ENCODE measurements at regions not wholly inside any gene's neighbourhood (a gene's known extent, or its start where the extent isn't known, plus 50 kb on each side); places are given as distances from the start of the nearest gene placed in this dataset.
A peak's percentile ranks its signal among the peaks of the same experiment; 100 is the strongest.

DNA sequence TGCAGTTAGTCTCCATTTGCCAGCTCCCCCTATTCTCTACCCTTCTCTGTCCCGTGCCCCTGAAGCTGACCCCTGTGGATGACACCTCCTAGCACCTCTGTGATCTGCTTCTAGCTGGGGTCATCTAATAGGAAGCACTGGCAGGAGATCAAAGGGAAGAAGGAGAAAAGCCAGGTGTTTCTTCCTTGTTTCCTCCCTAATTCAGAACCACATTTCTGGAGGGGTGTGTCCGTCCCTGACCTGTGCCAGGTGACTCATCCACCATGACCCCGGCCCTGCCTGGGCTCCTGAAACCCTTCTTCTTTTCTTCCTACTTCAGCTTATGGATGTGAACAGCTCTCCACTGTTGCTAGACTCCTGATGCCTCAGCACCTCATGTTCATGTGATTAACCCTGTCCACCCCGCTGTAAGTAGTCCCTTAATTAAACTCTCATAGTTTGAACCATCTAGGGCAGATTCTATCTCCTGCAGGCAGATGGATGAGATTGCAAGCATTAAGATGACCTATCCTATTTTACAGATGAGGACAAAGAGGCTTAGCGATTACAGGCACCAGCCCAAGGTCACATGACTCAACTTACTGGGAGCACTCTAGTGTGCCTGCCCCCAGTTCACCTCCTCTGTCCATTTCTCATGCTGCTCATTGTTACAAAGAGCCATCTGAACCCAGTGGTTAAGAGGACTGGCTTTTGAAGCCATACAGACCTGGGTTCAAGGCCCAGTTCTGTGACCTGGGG lies 770.5 kb downstream of the MED13L start:
- no peak for DNase-seq (ENCODE audit: low read depth)

DNA sequence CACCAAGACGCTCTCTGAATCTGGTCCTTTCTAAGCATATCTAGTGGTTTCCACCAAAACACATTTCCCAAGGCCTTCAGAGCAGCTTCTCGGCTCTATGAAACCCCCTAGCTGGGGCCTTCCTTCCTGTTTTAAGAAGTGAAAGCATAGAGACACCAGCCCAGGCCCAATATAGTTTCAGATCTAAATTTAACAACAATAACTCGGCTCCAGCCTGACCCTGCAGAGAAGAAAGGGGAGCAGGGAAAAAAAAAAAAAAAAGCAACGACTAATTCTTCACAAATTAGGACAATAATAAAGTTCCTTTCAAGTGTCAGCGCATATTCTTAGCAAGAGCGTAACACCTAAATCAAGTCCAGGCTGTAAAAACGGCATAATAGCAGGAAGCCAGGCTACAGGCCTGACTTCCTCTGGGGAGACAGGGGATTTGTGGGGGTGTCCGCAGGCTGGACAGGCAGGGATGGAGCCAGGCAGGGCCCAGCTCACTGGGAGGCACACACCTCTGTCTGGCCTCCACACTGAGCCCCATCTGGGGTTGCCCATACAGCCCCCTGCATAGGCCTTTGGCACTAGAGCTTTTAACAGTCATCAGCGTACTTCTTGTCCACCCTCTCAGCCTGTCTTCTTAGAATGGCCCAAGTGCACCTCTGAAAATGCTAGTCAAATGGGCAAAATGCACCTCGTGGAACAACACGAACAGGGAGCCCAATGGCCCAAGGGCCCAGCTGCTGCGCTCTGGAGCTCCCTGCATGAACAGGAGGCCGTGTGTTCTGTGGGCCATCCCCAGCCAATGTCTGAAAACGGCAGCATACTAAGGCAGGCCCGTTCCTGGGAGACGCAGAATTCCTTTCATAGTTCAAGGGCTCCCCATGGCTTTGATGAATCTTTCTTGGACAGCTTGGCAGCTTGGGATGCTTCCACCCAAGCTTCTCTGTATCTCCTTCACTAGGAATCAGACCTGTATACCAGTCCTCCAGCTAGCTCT lies 772.9 kb downstream of the MED13L start:
- no peak for DNase-seq (ENCODE audit: low read depth)

DNA sequence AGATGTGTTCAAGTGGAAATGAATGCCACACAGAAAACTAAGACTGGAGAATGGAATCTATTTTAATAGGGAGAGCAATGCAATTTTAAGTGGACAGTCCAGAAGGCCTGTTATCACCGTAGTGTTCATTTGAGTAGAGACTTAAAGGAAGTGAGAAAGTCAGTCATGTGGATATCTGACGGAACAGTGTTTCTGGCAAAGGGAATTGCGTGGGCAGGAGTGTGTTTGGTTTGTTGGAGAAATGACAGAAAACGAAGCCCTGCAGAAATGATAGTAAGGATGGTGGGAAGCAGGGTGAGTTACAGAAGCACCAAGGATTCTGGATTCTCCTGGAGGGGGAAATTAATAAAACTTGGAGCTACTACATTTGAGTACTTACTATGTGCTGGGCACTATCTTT lies 776.6 kb downstream of the MED13L start:
- no peak for DNase-seq (ENCODE audit: low read depth)

DNA sequence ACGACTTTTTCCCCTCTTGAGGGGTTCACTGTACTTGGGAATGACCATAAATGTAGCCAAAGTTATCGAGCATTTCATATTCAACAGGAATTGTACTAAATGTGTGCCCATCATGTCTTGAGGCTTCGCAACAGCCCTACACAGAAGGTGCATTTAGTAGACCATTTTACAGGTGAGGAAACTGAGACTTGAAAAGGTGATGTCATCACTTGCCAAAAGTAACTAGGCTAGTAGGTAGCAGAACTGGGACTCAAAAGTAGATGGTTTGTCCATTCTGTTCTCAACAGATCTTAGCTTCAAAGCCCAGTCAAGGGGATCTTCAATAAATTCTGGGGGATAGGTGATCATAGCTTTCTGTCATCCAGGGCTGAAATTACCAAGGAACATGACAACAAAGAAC lies 782.2 kb downstream of the MED13L start:
- DNase-seq (ENCODE audit: low read depth) = no peak

DNA sequence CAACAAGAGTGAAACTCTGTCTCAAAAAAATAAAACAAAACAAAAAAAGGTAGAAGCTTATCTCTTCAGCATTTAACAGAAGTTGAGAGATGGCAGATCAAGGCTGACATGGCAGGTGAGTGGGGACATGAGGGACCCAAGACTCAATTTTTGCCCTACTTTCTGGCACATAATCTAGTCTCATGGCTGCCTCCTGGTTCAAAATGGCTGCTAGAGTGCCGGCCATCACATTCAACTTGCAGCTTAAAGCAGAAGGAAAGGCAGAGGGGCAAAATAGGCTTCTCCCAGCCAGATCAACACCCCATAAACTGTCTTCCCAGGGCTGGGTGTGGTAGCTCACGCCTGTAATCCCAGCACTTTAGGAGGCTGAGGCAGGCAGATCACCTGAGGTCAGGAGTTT lies 784.9 kb downstream of the MED13L start:
- no peak for DNase-seq (ENCODE audit: low read depth)

DNA sequence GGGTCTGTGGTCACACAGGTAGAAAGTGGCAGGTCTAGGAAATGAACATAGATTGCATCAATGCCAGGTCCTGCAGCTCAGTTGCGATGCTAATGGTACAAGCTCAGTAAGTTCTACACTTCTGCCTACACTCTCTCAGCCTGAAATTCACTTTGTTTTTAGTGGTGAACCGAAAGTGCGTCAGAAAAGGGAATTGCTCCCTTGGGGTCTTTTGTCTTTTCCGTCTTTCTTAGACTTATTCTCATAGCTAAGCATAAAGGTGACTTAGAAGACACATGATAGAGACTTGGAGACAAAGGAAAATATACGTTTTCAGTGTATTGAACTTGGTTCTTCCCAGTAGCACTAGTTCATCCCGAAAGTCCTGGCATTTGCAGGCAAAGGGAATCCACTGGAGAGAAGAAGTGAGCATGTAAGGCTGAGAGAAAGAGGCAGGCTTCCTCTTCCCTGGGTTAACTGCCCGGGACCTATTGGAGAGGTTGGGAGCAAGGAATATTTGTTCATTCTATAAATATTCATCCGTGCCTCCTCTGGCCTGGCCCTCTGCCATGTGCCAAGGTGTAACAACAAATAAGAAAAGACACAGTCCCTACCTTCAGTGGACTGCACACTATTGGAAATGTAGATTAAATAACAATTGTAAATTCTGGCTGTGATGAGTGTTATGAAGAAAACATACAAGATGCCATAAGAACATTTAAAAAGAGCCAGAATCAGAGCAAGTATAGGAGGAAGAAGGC lies 785.8 kb downstream of the MED13L start:
- DNase-seq (ENCODE audit: low read depth) = no peak

DNA sequence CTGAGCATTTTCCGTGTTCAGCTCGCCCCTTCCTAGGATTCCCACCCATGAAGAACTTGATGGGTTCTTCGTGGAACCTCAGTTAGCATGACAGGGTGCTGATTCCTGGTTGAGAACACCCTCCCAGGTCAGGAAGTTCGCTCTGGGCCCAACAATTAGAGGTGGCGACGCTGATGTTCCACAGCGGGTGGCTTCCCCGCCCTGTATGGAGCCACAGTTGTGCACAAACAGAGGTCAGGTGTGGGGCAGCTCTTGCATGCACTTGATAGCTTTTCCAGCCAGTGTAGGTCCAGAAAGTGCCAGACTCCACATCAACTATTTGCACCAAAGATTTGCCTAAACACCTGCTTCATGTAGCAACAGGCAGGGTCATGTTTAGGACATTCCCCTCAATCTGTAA lies 788.2 kb downstream of the MED13L start:
- no peak for DNase-seq (ENCODE audit: low read depth)

DNA sequence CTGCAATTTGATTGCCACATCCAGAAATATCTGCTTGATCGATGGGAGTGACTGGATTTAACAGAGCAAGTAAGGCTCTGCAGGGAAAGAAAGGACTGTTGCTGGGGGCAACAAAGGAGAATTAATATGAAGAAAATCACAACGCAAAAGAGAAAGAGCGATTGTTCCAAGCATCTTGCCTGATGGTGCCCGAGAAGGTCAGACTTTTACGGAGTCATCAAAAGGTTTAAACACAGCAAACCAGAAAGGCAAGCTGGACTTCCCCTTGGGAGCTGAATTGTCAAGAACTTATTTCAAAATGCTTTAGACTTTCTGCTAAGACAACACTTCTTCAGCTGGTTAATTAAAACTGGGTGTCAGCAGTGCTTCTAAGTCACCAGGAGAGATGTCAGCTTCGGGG lies 791.5 kb downstream of the MED13L start:
- no peak for DNase-seq (ENCODE audit: low read depth)

DNA sequence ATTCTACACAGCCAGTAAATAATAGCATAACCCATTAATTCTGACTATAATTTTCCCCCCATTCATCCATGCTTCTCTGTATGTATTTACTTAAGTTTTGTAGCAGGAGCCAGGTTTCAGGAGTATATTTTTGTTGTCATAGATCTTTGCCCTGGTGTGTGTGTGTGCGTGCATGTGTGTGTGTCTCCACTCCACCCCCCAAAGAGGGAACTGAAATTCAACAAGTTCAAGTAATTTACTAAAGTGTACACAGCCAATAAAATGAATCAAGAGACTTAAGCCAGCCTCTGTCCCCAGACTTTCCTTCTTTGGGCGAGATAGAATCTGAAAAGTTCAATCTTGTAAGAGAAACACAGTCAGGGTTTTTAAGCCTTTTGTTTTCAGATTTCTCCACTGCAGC lies 792.0 kb downstream of the MED13L start:
- DNase-seq (ENCODE audit: low read depth) = no peak

DNA sequence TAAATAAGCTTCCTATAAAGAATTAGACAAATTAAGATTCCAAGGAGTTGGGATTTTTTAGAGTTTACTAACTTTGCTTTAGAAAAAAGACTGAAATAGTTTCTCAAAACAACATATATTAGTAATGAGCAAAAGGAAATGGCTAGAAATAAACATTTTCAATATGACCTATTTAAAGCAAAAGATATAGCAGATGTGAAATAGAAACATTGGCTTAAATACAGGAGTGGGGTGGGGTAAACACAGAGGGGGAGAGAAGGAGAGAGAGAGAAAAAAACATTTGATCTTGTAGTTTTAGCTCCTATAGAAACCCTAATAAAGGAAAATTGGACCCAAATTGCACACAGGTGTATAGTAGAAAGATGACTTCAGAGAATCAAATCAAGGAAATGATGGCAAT lies 794.5 kb downstream of the MED13L start:
- no peak for DNase-seq (ENCODE audit: low read depth)

DNA sequence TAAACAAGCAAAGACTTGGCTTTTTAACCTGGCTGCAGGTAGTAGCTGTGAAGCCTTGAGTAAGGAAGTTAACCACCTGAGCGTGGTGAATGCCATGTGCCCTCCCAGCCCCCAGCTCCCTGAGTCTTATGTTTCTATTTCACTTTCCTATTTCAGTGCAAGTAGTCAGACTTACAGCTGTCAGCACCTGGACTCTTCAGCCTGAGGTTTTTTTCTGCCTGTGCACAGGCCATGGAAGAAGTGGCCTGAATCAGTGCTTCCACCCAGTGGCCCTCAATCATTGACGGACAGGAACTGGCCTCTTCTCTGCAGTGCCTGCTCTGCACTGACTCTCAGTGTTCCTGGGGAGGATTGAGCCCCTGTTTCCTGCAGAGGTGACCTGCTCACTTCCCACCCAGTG lies 796.4 kb downstream of the MED13L start:
- no peak for DNase-seq (ENCODE audit: low read depth)

DNA sequence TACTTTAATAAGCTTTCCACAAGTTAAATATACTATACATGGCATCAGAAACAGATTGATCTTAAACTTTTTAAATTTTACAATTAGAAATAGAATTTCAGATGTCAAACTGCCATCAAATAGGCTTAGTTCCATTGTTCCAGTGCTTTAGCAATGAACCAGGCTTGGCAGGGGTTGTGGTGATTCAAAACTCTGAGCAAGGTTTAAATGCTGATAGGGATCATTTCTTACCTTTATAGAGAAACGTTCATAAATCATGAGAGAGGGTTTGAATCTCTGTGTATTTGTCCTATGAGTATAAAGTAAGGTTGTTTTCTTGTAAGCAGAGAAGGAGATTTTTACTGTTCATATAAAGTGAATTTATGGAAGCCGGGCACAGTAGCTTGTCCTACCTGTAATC lies 794.5 kb upstream of the TBX3 start:
- no peak for DNase-seq (ENCODE audit: low read depth)

DNA sequence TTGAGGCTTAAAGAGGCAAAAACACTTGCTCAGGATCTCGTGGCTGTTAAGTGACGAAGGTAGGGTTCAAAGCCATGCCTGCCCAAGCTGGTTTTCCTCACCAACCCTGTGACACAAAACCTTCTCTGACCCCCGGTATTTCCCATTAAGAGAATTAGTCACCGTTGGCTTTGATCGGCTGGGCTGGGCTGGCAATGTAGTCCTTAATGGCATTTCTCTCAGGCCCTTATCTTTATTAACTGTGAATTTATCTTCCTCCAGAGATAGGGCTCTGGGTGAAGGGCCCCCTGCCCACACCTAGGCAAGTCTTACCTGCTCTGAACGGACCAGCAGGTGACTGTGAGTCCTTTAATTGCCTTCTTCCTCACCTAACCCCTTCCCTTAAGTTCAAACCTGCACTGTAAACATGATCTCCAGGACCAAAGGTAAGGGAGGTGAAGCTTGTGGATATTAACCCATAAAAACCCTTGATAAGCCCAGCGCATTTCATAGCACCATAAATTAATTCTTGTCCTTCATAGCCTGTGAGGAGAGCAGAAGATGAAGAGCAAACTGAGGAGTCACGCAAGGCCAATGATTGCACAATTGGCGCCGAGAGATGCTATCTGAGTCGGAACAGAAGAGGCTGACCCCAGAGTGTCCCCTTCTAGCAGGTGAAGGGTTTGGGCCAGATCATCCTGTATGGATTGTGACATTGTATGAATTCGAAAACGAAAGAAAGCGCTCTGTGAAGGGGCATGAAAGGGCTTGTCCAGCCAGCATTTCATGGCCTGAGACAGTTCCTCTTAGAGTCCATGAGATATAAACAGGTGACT lies 790.8 kb upstream of the TBX3 start:
- DNase-seq (ENCODE audit: low read depth) = no peak

DNA sequence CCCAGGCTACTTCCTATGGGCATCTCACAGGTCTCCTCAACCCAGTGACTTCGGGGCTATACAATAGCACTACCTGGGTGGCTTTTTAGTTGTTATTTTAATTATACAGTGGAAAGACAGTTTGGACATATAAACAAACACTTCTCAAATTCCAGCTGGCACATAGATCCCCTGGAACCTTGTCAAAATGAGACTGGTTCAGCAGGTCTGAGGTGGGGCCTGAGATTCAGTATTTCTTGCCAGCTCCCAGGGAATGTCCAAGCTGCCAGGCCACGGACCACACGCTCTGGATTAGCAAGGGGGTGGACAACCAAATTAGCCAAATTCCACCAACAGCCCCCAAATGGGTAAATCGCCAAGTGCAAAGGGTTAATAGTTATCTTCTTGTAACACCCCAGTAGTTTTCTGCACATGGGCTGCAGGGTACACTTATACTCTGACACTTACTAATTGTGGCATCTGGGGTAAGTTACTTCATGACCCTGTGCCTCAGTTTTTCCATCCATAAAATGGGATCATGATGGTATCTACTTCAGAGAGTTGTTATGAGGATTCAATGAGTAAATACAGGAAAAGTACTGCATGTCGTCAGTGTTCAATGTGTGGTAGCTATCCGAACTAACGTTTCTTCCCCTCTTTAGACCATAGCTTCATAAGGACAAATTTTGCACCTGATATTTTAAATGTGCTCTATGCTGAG lies 789.4 kb upstream of the TBX3 start:
- DNase-seq (ENCODE audit: low read depth) = no peak

DNA sequence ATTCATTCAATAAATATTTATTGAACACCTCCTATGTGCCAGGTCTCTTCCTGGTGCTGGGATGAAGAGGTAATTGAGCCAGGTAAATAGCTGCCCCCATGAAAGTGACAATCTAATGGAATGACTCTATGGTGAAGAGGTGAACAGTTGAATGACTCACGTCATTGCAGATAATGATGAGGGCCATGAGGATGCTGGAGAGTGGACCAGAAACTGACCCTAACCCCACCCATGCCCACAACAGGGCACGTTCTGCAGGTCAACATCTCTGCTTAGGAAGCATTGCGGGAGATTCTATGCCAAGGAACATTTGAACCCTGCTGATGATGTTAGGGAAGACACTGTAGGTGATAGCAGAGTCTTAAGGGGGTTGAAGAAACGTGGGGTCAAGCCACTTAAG lies 788.9 kb upstream of the TBX3 start:
- DNase-seq (ENCODE audit: low read depth) = no peak

DNA sequence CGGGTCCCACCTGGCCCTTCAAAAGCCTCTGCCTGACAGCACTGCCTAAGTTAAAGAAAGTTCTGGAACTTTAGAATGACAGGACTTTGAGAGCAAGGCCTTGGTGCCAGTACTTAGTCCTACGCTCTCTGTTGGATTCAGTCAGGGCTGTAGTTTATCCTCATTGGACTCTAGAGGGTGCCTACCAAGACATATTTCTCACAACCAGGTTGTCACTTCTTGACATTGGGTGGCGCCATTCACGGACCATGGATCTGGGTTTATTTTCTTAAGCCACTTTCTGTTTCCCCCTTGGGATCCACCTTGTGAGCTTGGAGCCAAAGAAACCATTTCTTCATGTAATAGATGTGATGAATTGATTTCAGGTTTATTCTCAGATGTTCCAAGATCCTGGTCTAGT lies 787.0 kb upstream of the TBX3 start:
- no peak for DNase-seq (ENCODE audit: low read depth)

DNA sequence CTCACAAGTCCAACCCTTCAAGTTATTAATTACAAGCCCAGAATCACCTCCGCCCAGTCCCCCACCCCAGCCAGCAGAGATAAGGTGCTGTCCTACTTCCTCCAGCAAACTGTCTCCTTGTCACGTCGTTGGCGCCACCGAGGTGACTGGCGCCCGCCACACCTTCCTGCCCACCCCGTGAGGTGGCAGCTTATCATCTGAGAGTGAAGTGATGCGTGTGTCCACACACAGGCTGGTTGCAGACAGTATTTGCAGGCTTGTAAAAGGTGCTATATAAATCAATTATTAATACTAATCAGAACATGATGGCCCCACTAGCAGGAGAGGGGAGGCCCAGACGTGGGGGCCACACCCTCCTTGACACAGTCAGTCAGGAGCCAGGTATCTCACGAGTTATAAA lies 786.6 kb upstream of the TBX3 start:
- no peak for DNase-seq (ENCODE audit: low read depth)

DNA sequence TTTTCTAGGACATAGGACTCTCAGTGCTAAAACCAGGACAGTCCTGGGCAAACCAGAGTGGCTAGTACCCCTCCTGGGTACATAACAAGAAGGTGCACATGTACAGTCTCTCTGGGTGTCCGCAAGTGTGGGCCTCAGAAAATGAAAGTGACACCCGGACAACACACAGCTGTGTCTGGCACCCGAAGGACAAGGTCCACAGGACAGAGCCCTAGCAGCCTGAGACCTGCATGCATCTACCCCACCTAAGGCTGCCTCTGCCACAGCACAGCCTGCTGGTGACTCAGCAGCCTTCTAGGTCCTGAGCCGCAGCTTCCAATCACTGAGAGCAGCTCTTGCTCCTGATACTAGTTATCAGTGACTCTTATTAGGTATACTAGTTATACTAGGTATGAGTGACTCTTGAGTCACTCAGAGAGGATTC lies 784.1 kb upstream of the TBX3 start:
- peak; percentile 1 for DNase-seq (ENCODE audit: low read depth)

DNA sequence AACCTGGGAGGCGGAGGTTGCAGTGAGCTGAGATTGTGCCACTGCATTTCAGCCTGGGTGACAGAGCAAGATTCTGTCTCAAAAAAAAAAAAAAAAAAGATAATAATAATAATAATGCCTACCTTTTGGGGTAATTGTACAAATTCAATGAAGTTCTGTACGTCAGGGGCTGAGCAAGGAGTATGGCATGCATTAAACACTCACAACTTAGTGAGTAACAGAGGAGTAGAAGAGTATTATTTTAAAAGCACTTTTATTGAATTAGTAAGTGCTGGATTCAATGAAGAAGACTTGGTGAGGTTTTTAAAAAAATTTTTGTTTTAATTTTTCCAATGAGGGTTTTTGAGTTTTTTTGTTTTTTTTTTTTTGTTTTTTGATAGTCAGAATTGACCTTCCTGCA lies 783.6 kb upstream of the TBX3 start:
- no peak for DNase-seq (ENCODE audit: low read depth)

DNA sequence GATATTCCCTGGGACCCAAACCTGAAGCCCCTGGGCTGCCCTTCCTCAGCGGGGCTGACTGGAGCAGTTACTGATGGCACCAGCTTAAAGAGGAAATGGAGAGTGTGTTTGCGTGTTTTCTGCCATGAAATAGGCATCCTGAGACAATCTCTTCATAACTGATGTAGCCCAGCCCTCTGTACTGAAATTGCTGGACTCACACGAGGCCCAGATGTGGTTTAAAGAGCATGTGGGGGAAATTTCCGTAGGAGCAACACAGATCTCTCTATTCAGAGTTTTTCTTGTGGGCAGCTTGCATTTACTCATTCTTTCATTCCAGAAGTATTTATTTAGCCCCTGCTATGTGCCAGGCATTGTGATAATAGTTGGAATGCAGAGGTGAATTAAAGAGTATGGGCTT lies 782.1 kb upstream of the TBX3 start:
- no peak for DNase-seq (ENCODE audit: low read depth)

DNA sequence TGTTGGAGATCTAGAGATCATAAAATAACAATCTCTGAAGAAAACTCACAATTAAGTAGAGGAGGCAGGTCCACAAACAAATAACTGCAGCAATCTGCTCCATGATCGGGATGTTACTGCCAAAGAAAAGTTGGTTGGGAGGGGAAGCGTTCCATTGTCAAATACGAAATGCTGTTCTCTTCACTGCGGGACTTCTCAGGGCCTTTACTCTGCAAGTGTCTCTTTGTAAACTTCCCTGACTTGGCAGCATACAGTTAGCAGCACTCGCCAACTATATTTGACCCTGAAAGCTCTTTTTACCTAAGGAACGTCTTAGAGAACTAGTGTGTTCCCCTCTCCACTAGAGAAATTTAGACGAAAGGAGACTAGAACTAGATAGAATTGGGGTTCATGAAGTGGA lies 780.7 kb upstream of the TBX3 start:
- no peak for DNase-seq (ENCODE audit: low read depth)

Measured in T-helper 22 cell (primary cell).